Neural cell (in vitro differentiated cells): ENCODE measurements at regions not wholly inside any gene's neighbourhood (a gene's known extent, or its start where the extent isn't known, plus 50 kb on each side); places are given as distances from the start of the nearest gene placed in this dataset.

Source experiments
- H2AFZ ChIP-seq: fragments of 200-600, 300-800 bp; sonication (generic), shearing (Covaris generic); 2 replicates; pipeline ENCODE4 v1.6.0; 2014; ENCODE audit warnings: low read depth, mild to moderate bottlenecking, antibody characterized with exemption, low read length, moderate library complexity
- H3F3A ChIP-seq: fragments of 200-600 bp; shearing (Covaris generic); 2 replicates; pipeline ENCODE4 v1.6.1; 2016; ENCODE audit warnings: mild to moderate bottlenecking, moderate library complexity, mixed read lengths, antibody characterized with exemption, low read length; ENCODE audit not compliant: insufficient read depth, poor library complexity, severe bottlenecking
- H3K27ac ChIP-seq: fragments of 200-600, 300-800 bp; sonication (generic), shearing (Covaris generic); 2 replicates; pipeline ENCODE4 v1.5.1; 2014; ENCODE audit warnings: mild to moderate bottlenecking, low read length, moderate library complexity
- H3K27me3 ChIP-seq: fragments of 300-800, 200-600 bp; sonication (generic), shearing (Covaris generic); 2 replicates; pipeline ENCODE4 v1.6.0; 2014; ENCODE audit warnings: mild to moderate bottlenecking, low read depth, low read length, moderate library complexity; ENCODE audit not compliant: insufficient read depth
- H3K36me3 ChIP-seq: fragments of 300-800, 200-600 bp; sonication (generic), shearing (Covaris generic); 2 replicates; pipeline ENCODE4 v1.5.1; 2014; ENCODE audit warnings: mild to moderate bottlenecking, antibody characterized with exemption, low read length, moderate library complexity; ENCODE audit not compliant: insufficient read depth
- H3K4me2 ChIP-seq: fragments of 300-800, 200-600 bp; sonication (generic), shearing (Covaris generic); 2 replicates; pipeline ENCODE4 v1.6.0; 2014; ENCODE audit warnings: mild to moderate bottlenecking, low read length
- H3K4me3 ChIP-seq: fragments of 300-800, 200-600 bp; sonication (generic), shearing (Covaris generic); 2 replicates; pipeline ENCODE4 v1.5.1; 2014; ENCODE audit warnings: mild to moderate bottlenecking, low read length, moderate library complexity
- H3K79me2 ChIP-seq: fragments of 200-600 bp; shearing (Covaris generic); replicated peaks from 2 replicates; pipeline ENCODE4 v1.6.0; 2014; ENCODE audit warnings: mild to moderate bottlenecking, low read length, moderate library complexity; ENCODE audit not compliant: insufficient read depth
- H3K9ac ChIP-seq: fragments of 300-800, 200-600 bp; sonication (generic), shearing (Covaris generic); 2 replicates; pipeline ENCODE4 v1.6.1; 2016; ENCODE audit warnings: mild to moderate bottlenecking, low read length, mixed read lengths
- H3K9me2 ChIP-seq: fragments of 200-600 bp; shearing (Covaris generic); 2 replicates; pipeline ENCODE4 v1.6.1; 2016; ENCODE audit warnings: mild to moderate bottlenecking, low read length, mixed read lengths; ENCODE audit not compliant: insufficient read depth
- H3K9me3 ChIP-seq: fragments of 200-600, 300-800 bp; sonication (generic), shearing (Covaris generic); 2 replicates; pipeline ENCODE4 v1.6.1; 2016; ENCODE audit warnings: mild to moderate bottlenecking, mixed run types, low read length, moderate library complexity, mixed read lengths
- H4K20me1 ChIP-seq: fragments of 200-600 bp; shearing (Covaris generic); 2 replicates; pipeline ENCODE4 v1.6.1; 2016; ENCODE audit warnings: mild to moderate bottlenecking, mixed run types; ENCODE audit not compliant: insufficient read depth
- EP300 ChIP-seq: fragments of 450-650 bp; conservative IDR thresholded peaks from 2 replicates; pipeline ENCODE4 v1.6.1; 2014; ENCODE audit warnings: antibody characterized with exemption, mild to moderate bottlenecking, moderate library complexity; ENCODE audit not compliant: poor library complexity, severe bottlenecking
- EZH2 ChIP-seq: fragments of 200-600, 300-800 bp; shearing (Covaris generic), sonication (generic); IDR thresholded peaks from 2 replicates; pipeline ENCODE4 v1.6.1; 2014; ENCODE audit warnings: antibody characterized with exemption, low read length, borderline replicate concordance, mild to moderate bottlenecking; ENCODE audit not compliant: insufficient read depth, poor library complexity, severe bottlenecking
- MXI1 ChIP-seq: fragments of 450-650 bp; conservative IDR thresholded peaks from 2 replicates; pipeline ENCODE4 v1.6.1; 2014; ENCODE audit warnings: antibody characterized with exemption, mild to moderate bottlenecking; ENCODE audit not compliant: poor library complexity, severe bottlenecking
- POLR2AphosphoS5 ChIP-seq: IDR thresholded peaks from 2 replicates; pipeline ENCODE4 v1.6.1; 2012
- RAD21 ChIP-seq: fragments of 450-650 bp; conservative IDR thresholded peaks from 2 replicates; pipeline ENCODE4 v1.6.1; 2014; ENCODE audit warnings: antibody characterized with exemption, mild to moderate bottlenecking, moderate library complexity
- SMC3 ChIP-seq: fragments of 450-650 bp; conservative IDR thresholded peaks from 2 replicates; pipeline ENCODE4 v1.6.1; 2014; ENCODE audit warnings: antibody characterized with exemption, mild to moderate bottlenecking, moderate library complexity; ENCODE audit not compliant: poor library complexity
- TAF1 ChIP-seq: IDR thresholded peaks from 2 replicates; pipeline ENCODE4 v1.6.1; 2012; ENCODE audit warnings: low read depth
- TF ChIP-seq, protein P1 (sequence below): IDR thresholded peaks from 2 replicates; pipeline ENCODE4 v1.6.1; 2012; ENCODE audit warnings: borderline replicate concordance
- TF ChIP-seq, protein P2 (sequence below): fragments of 450-650 bp; IDR thresholded peaks from 2 replicates; pipeline ENCODE4 v1.5.1; 2014; ENCODE audit warnings: antibody characterized with exemption, mild to moderate bottlenecking, moderate library complexity; ENCODE audit not compliant: poor library complexity, severe bottlenecking

DNA sequence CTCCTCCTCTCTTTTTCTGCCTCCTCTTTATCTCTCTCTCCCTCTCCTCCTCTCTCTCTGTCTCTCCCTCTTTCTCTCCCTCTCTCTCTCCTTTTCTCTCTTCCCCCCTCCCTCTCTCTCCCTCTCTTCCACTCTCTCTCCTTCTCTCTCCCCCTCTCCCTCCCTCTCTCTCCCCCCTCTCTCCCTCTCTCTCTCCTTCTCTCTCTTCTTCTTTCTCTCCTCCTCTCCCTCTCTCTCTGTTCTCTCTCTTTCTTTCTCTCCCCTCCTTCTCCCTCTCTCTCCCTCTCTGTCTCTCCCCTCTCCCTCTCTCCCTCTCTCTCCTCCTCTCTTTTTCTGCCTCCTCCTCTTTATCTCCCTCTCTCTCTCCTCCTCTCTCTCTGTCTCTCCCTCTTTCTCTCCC is 197.4 kb downstream of the UQCRFS1 start:
- no peak overlapping the region for H3K9ac ChIP-seq
- no peaks in the 10 kb centered on the region for H3K9me2 ChIP-seq
- no peak overlapping the region for H3K4me3 ChIP-seq
- no peaks in the 10 kb centered on the region for H3K79me2 ChIP-seq
- no peaks in the 10 kb centered on the region for H3F3A ChIP-seq
- H3K9me3 ChIP-seq, result no peaks in the 10 kb centered on the region
- H4K20me1 ChIP-seq, result no peaks in the 10 kb centered on the region
- H3K4me2 ChIP-seq, result no peak overlapping the region
- no peak overlapping the region for H3K27ac ChIP-seq
- TF ChIP-seq POLR2AphosphoS5 (no peak), TAF1 (no peak), RAD21 (no peak), SMC3 (no peak), MXI1 (no peak), EZH2 (no peak), EP300 (no peak)
- TF ChIP-seq, protein P1, sequence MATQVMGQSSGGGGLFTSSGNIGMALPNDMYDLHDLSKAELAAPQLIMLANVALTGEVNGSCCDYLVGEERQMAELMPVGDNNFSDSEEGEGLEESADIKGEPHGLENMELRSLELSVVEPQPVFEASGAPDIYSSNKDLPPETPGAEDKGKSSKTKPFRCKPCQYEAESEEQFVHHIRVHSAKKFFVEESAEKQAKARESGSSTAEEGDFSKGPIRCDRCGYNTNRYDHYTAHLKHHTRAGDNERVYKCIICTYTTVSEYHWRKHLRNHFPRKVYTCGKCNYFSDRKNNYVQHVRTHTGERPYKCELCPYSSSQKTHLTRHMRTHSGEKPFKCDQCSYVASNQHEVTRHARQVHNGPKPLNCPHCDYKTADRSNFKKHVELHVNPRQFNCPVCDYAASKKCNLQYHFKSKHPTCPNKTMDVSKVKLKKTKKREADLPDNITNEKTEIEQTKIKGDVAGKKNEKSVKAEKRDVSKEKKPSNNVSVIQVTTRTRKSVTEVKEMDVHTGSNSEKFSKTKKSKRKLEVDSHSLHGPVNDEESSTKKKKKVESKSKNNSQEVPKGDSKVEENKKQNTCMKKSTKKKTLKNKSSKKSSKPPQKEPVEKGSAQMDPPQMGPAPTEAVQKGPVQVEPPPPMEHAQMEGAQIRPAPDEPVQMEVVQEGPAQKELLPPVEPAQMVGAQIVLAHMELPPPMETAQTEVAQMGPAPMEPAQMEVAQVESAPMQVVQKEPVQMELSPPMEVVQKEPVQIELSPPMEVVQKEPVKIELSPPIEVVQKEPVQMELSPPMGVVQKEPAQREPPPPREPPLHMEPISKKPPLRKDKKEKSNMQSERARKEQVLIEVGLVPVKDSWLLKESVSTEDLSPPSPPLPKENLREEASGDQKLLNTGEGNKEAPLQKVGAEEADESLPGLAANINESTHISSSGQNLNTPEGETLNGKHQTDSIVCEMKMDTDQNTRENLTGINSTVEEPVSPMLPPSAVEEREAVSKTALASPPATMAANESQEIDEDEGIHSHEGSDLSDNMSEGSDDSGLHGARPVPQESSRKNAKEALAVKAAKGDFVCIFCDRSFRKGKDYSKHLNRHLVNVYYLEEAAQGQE, result no peak
- TF ChIP-seq, protein P2, sequence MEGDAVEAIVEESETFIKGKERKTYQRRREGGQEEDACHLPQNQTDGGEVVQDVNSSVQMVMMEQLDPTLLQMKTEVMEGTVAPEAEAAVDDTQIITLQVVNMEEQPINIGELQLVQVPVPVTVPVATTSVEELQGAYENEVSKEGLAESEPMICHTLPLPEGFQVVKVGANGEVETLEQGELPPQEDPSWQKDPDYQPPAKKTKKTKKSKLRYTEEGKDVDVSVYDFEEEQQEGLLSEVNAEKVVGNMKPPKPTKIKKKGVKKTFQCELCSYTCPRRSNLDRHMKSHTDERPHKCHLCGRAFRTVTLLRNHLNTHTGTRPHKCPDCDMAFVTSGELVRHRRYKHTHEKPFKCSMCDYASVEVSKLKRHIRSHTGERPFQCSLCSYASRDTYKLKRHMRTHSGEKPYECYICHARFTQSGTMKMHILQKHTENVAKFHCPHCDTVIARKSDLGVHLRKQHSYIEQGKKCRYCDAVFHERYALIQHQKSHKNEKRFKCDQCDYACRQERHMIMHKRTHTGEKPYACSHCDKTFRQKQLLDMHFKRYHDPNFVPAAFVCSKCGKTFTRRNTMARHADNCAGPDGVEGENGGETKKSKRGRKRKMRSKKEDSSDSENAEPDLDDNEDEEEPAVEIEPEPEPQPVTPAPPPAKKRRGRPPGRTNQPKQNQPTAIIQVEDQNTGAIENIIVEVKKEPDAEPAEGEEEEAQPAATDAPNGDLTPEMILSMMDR, result no peak
- no peaks in the 10 kb centered on the region for H3K36me3 ChIP-seq
- no peak overlapping the region for H2AFZ ChIP-seq
- no peaks in the 10 kb centered on the region for H3K27me3 ChIP-seq

DNA sequence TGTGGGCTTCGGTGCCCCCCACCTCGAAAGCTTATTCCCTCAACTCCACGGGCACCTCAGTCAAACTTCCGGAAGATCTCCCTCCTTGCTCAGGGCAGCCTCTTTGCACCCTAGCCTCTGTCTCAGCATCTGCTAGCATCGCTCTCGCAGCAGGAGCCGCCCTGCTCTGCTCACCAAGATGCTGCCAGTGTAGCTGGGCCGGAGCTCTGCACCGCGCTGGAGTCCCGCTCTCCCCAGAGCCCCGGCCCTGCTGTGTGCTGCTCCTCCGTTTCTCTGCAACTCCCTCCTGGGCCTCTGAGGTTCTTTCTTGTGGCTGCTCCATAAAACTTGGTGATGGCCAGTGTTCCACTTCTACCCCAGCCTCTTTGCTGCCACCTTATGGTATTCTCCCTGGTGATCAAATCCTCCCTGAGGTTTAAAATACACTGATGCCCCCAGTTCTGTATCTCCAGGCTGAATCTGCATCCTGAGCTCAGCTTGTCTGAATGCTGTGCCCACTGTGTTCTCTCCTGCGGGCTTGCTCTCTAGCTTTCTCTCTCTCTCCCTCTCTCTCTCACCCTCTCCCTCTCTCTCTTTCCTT is 198.0 kb downstream of the UQCRFS1 start:
- Histone ChIP-seq H3K4me2 (no peak overlapping the region), H2AFZ (no peak overlapping the region), H3K36me3 (no peaks in the 10 kb centered on the region), H3K27me3 (no peaks in the 10 kb centered on the region), H3K9me2 (no peaks in the 10 kb centered on the region), H3K9me3 (no peaks in the 10 kb centered on the region), H4K20me1 (no peaks in the 10 kb centered on the region), H3F3A (no peaks in the 10 kb centered on the region), H3K9ac (no peak overlapping the region), H3K79me2 (no peaks in the 10 kb centered on the region), H3K27ac (no peak overlapping the region), H3K4me3 (no peak overlapping the region)
- TF ChIP-seq TAF1 (no peak), EZH2 (no peak), RAD21 (no peak), SMC3 (no peak), EP300 (no peak), MXI1 (no peak), POLR2AphosphoS5 (no peak)
- TF ChIP-seq, protein P2, result no peak
- TF ChIP-seq, protein P1, result no peak
